C1 segment of cervical spinal cord (tissue), 14 donors: ENCODE measurements at regions not wholly inside any gene's neighbourhood (a gene's known extent, or its start where the extent isn't known, plus 50 kb on each side); places are given as distances from the start of the nearest gene placed in this dataset.

Experiments used
- DNase-seq, 14 donors: peaks; one replicate each; lab custom pipeline; 2025; lab: John Stamatoyannopoulos, UW

- DNase-seq = no peak
Measured at GRCh38 chr15:55026381-55026780, 170.4 kb downstream of the RSL24D1 start.

DNA sequence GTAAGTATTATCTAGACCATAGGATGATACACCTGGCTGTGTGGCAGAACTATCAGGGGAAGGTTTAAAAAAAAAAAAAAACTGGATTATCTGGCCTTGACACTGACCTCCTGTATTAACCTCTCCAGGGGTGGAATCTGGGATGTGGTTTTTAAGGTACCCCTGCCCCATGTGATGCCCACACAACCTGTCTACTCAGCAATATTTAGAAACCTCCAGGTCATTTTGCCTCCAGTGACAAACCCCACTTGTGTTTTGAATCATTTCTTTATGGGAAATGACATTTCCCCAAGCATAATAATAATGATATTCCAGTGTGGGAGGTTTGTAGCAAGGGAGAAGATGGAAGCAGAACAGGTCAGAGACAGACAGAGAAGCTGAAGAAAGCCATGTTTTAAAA, 179.1 kb downstream of the RSL24D1 start:
- DNase-seq = no peak

GRCh38 chr15:55016225-55016624, 180.5 kb downstream of the RSL24D1 start:
- DNase-seq = no peak

DNA sequence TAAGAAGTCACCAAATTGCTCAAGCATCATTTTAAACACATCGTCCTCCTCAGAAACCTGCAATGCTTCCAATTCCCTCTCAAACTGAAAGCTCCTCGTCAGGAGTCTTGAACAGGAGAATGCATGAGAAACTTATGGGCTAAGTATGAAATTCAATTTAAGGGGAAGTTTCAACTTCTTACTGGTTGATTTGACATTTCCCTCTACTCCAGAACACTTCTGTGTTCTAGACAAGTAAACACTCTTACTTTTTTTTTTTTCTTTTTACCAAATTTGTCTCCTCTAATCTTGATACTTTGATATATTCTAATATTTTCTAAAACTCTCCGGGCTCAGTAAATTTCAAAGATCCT, 181.7 kb downstream of the RSL24D1 start:
- DNase-seq = no peak

GRCh38 chr15:55014391-55015092, 182.2 kb downstream of the RSL24D1 start:
- no peak for DNase-seq

- DNase-seq = no peak
Measured at GRCh38 chr15:55008421-55008820, 188.3 kb downstream of the RSL24D1 start.

DNA sequence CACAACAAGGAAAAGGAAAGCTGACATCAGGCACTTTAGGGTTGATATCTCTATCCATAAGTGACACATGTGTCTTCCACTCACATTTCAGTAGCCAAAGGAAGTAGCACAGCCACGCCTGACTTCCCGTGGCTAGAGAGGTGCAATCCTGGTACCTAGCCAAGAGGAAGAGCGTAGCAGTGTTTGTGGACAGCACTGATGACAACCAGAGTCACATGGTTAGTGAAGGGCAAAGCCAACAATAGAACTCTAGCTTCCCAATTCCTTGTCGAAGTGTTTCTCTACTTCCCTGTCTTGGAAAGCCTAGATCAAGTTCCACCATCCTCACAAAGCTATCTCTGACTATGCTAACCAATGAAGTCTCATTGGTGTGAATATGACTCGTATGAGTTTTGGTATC, 189.2 kb downstream of the RSL24D1 start:
- peak in 7 of 14 donors; percentile 6 to 28 (median 16) for DNase-seq

- no peak for DNase-seq
Measured at GRCh38 chr15:55005679-55006078, 191.1 kb downstream of the RSL24D1 start.

GRCh38 chr15:55003965-55004873, 192.5 kb downstream of the RSL24D1 start:
- peak in 2 of 14 donors; percentile 1 to 66 for DNase-seq

GRCh38 chr15:54998661-54999060, 198.1 kb downstream of the RSL24D1 start:
- DNase-seq = no peak

GRCh38 chr15:54990793-54991192, 205.9 kb downstream of the RSL24D1 start:
- DNase-seq = no peak

DNA sequence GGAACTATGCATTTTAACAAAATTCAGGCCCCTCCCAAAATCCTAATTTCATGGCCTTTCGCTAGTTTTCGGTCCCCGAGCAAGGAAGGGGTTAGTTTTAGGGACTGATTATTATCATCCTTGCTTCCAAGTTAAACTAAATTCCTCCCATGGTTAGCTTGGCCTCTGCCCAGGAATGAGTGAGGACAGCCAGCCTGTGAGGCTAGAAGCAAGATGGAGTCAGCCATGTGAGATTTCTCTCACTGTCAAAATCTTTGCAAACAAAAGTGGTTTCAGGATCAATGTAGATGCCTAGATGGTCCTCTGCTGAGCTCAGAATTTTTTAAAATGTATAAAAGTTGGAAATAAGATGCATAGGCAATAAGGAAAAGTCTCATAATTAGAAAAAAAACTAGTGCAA, 208.9 kb downstream of the RSL24D1 start:
- no peak for DNase-seq

DNA sequence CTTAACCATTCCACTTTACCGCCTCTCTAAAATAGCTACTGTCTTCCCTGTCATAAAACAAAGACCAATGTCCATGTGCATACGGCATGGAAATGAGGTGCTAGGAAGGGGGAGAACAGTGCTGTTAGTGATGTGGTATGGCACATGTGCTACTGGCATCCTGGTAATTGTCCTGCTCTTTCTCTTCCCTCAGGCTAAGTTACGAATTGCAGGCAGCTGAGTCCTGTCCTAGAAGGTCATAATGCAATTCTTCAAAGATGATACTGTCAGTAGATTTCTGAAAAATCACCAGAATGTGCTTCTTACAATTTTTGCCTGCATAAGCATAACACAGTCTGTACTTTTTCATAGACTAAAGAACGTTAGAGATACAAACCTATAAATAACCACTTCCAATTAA, 216.8 kb downstream of the RSL24D1 start:
- DNase-seq = no peak

- DNase-seq = no peak
Measured at GRCh38 chr15:54962637-54963036, 234.1 kb downstream of the RSL24D1 start.

- no peak for DNase-seq
Measured at GRCh38 chr15:54960266-54960665, 236.5 kb downstream of the RSL24D1 start.

DNA sequence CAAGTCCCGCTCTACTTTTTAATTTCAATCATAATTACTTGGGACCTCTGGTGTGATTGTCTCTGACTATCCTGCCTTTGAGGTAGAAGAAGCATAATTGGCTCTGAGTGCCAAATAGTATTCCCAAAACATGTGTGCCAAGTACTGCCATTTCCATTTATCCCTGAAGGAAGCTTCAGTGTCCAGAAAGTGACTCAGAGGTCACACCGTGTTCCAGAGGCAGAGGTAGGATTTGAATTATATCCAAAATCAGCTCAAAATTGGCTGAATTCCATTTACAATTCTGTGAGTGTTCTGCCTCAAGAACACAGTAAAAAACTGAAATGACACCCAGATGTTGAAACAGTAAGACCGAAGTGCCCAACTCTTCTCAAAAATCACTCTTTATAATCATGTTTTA, 255.3 kb downstream of the RSL24D1 start:
- no peak for DNase-seq

- DNase-seq = no peak
Measured at GRCh38 chr15:54917312-54917711, 279.4 kb downstream of the RSL24D1 start.

DNA sequence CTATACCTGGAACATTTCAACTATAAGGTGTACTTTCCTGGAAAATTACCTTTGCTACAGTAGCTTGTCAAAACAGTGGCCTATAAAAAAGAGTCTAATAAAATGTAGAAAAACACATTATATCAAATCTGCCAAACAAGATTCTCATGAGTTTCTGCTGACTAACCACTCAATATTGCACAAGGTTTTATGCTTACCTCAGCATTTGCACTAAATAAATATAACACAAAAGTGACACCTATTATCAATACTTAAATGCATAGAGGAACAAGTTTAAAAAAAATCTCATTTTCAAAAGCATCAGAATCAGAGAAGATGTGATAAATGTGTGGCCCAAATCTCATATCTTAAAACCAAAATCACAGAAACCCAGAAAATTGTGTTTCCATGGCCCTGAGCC, 281.4 kb downstream of the RSL24D1 start:
- DNase-seq = no peak

- no peak for DNase-seq
Measured at GRCh38 chr15:54884312-54884711, 312.4 kb downstream of the RSL24D1 start.

DNA sequence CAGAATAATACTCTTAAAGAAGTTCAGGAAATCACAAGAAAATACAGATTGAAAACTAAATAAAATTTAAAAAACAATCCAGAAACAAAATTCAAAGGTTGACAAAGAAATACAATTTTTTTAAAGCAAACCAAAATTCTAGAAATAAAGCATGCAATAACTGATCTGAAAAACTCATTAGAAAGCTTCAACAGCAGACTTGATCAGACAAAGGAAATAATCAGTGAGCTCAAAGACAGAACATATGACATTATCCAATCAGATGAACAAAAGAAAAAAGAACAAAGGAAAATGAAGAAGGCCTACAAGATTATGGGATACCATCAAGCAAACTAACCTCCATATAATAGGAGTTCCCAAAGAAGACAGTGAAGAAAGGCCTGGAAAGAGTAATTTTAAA, 336.8 kb downstream of the RSL24D1 start:
- DNase-seq = no peak

DNA sequence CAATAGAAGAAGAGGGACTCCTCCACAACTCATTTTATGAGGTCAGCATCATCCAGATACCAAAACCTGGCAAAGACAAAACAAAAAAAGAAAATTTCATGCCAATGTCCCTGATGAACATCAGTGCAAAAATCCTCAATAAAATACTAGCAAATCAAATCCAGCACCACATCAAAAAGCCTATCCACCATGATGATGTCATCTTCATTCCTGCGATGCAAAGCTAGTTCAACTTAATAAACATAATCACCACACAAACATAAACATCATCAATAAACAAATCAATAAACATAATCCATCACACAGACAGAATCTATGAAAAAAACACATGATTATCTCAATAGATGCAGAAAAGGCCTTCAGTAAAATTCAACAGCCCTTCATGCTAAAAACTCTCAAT, 342.1 kb downstream of the RSL24D1 start:
- DNase-seq = no peak

- DNase-seq = no peak
Measured at GRCh38 chr15:54850101-54850500, 346.6 kb downstream of the RSL24D1 start.

DNA sequence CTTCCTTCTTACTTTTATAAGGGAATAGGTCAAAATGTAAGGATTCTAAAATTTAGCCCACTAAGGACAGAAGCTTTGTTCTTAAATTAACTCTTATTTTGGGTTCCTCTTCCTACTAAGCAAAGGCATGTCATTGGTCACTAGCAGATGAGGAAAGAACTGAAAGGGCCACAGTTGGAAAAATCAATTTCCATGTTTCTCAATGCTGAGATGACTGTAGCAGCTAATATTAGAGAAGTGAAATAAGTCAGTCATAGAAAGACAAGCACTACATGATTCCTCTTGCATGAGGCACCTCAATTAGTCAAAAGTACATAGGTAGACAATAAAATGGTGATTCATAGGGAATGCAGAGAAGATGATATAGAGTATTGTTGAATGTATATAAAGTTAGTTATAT, 353.7 kb downstream of the RSL24D1 start:
- DNase-seq = no peak
